ENCODE measurements at regions not wholly inside any gene's neighbourhood (a gene's known extent, or its start where the extent isn't known, plus 50 kb on each side); places are given as distances from the start of the nearest gene placed in this dataset.

- no peak for DNase-seq
These were observed 203.1 kb upstream of the SOX9 start for GRCh38 chr17:71917715-71918114.

GRCh38 chr17:71919186-71919585, 201.6 kb upstream of the SOX9 start:
- no peak for DNase-seq

- DNase-seq: no peak
These were observed 200.9 kb upstream of the SOX9 start for GRCh38 chr17:71919896-71920295.

GRCh38 chr17:71921796-71922195, 199.0 kb upstream of the SOX9 start:
- DNase-seq: no peak

GRCh38 chr17:71922439-71922838, 198.4 kb upstream of the SOX9 start:
- no peak for DNase-seq

- no peak for DNase-seq
These were observed 193.9 kb upstream of the SOX9 start for GRCh38 chr17:71926746-71927398.

- no peak for DNase-seq
These were observed 187.5 kb upstream of the SOX9 start for GRCh38 chr17:71933306-71933705.

GRCh38 chr17:71934520-71934919, 186.3 kb upstream of the SOX9 start:
- no peak for DNase-seq

- DNase-seq: no peak
These were observed 185.5 kb upstream of the SOX9 start for GRCh38 chr17:71935341-71935740.

GRCh38 chr17:71936977-71937376, 183.8 kb upstream of the SOX9 start:
- no peak for DNase-seq

- DNase-seq: no peak
These were observed 182.9 kb upstream of the SOX9 start for GRCh38 chr17:71937914-71938313.

- DNase-seq: no peak
These were observed 182.3 kb upstream of the SOX9 start for GRCh38 chr17:71938340-71939010.

GRCh38 chr17:71941920-71942319, 178.9 kb upstream of the SOX9 start:
- DNase-seq: no peak

GRCh38 chr17:71942626-71943025, 178.2 kb upstream of the SOX9 start:
- DNase-seq: no peak

GRCh38 chr17:71948703-71949422, 172.0 kb upstream of the SOX9 start:
- no peak for DNase-seq

- no peak for DNase-seq
These were observed 161.7 kb upstream of the SOX9 start for GRCh38 chr17:71959154-71959553.

- DNase-seq: no peak
These were observed 157.5 kb upstream of the SOX9 start for GRCh38 chr17:71963351-71963750.

- no peak for DNase-seq
These were observed 157.0 kb upstream of the SOX9 start for GRCh38 chr17:71963791-71964190.

GRCh38 chr17:71964559-71964958, 156.3 kb upstream of the SOX9 start:
- no peak for DNase-seq

- no peak for DNase-seq
These were observed 154.8 kb upstream of the SOX9 start for GRCh38 chr17:71966055-71966454.

GRCh38 chr17:71966459-71967313, 154.1 kb upstream of the SOX9 start:
- DNase-seq: no peak

GRCh38 chr17:71969500-71969899, 151.3 kb upstream of the SOX9 start:
- DNase-seq: no peak

GRCh38 chr17:71970312-71970711, 150.5 kb upstream of the SOX9 start:
- no peak for DNase-seq
